Left ventricle myocardium inferior (tissue), 1 donor: ENCODE measurements at regions not wholly inside any gene's neighbourhood (a gene's known extent, or its start where the extent isn't known, plus 50 kb on each side); places are given as distances from the start of the nearest gene placed in this dataset.
"Not testable (repeated sequence)": the region's sequence is repeated elsewhere in the genome, so short reads cannot be mapped to it uniquely, and the experiment has no call there.

Experiments used
- DNase-seq: peaks from one replicate; pipeline ENCODE4 v3.0.0-alpha.2; 2020
- H3K27ac ChIP-seq: fragments of 200-600 bp; replicated peaks from 2 replicates; pipeline ENCODE4 v1.8.0; 2021
- H3K27me3 ChIP-seq: fragments of 200-600 bp; 2 replicates; pipeline ENCODE4 v1.8.0; 2021; ENCODE audit warnings: low read depth
- H3K36me3 ChIP-seq: fragments of 200-600 bp; 2 replicates; pipeline ENCODE4 v1.8.0; 2021
- H3K4me1 ChIP-seq: fragments of 200-600 bp; 2 replicates; pipeline ENCODE4 v1.8.0; 2021
- H3K4me3 ChIP-seq: fragments of 200-600 bp; 2 replicates; pipeline ENCODE4 v1.8.0; 2021; ENCODE audit warnings: mild to moderate bottlenecking, moderate library complexity
- H3K9me3 ChIP-seq: fragments of 200-600 bp; replicated peaks from 2 replicates; pipeline ENCODE4 v1.8.0; 2021
- CTCF ChIP-seq: fragments of 200-600 bp; IDR thresholded peaks from 2 replicates; pipeline ENCODE4 v1.8.0; 2021; ENCODE audit warnings: antibody characterized with exemption, mild to moderate bottlenecking, borderline replicate concordance
- intact Hi-C: fragments of 100-400 bp; cut with micrococcal nuclease; formaldehyde crosslinking; loops from one replicate; pipeline ENCODE4 v1.11.0; 2022
- donor health status: DM: no; HTN: yes; CAD: no; lungs with severe emphysema.

DNA sequence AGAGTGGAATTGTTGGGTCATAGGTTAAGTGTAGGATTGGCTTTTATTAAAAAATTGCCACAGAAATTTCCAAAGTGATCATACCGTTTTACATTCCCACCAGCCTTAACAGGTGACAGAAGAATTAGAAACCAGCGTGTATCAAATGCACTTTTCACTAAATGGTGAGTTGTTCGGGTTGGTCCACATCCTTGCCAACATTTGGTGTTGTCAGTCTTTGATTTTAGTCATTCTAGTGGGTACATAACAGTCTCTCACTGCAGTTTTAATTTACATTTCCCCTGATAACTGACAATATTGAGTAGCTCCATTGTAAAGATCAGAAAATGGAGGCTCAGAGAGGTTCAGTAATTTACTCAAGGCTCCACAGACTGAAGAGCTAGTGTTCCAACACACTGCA lies 237.8 kb upstream of the LHX5 start:
- DNase-seq: no peak
- Histone ChIP-seq H3K4me1 (no peaks in the 10 kb centered on the region), H3K27ac (no peak overlapping the region), H3K27me3 (peaks cover 74% of the 10 kb centered on the region), H3K36me3 (no peaks in the 10 kb centered on the region), H3K9me3 (peaks cover 21% of the 10 kb centered on the region), H3K4me3 (no peak overlapping the region)
- intact Hi-C loops: no loop called here
- TF ChIP-seq CTCF: no peak

DNA sequence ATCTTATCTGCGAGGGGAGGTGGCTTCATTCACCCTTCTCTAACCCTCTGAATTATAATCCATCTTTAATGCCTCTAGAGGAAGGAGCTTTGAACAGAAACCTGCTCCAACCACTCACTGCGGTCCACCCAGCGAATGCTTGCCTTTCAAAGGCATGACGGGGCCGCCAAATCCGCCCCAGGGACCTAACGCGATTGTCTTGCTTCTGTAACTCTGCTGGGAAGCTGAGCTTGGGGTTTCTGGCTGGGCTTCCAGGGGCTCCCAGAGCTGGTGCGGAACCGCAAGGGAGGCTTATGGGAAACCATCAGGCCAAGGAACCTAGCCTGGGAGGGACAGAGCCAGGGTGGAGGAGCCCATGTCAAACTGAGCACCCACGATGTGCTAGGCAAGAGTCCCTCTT lies 231.2 kb upstream of the LHX5 start:
- H3K27me3 ChIP-seq: peaks cover 82% of the 10 kb centered on the region
- no peaks in the 10 kb centered on the region for H3K36me3 ChIP-seq
- H3K9me3 ChIP-seq: no peaks in the 10 kb centered on the region
- H3K4me3 ChIP-seq: no peak overlapping the region
- no peaks in the 10 kb centered on the region for H3K4me1 ChIP-seq
- no peak overlapping the region for H3K27ac ChIP-seq
- intact Hi-C loops: no loop called here
- no peak for DNase-seq
- no peak for TF ChIP-seq CTCF

DNA sequence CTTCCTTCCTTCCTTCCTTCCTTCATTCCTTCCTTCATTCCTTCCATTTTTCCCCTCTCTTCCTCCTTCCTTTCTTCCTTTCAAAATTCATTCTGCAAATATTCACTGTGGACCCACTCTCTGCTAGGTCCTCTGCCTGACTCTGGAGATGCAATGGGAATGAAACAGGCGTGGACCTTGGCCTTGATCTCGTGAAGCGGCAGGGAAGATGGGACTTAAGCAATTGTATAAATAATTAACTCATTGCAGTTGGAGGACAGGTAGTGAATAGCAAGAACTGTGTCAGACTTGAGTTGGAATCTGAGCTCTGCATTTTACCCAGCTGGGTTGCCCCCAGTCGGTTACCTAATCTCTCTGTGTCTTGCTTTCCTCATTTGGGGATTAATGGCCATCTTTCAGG lies 230.6 kb upstream of the LHX5 start:
- no peak overlapping the region for H3K4me3 ChIP-seq
- no peaks in the 10 kb centered on the region for H3K4me1 ChIP-seq
- no peak for TF ChIP-seq CTCF
- peaks cover 88% of the 10 kb centered on the region for H3K27me3 ChIP-seq
- H3K27ac ChIP-seq: no peak overlapping the region
- no peaks in the 10 kb centered on the region for H3K36me3 ChIP-seq
- no peaks in the 10 kb centered on the region for H3K9me3 ChIP-seq
- intact Hi-C loops: no loop called here
- DNase-seq: no peak

- intact Hi-C loops: no loop called here
- no peaks in the 10 kb centered on the region for H3K4me1 ChIP-seq
Measured at GRCh38 chr12:113700943-113701342, 229.3 kb upstream of the LHX5 start.

DNA sequence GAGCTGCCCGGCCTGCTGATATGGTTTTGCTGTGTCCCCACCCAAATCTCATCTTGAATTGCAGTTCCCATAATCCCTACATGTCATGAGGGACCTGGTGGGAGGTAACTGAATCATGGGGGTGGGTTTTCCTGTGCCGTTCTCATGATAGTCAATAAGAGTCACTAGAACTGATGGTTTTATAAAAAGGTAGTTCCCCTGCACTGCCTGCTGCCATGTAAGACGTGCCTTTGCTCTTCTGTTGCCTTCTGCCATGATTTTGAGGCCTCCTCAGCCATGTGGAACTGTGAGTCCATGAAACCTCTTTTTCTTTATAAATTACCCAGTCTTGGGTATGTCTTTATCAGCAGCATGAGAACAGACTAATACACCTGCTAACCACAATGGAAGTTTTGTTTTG lies 228.3 kb upstream of the LHX5 start:
- H3K9me3 ChIP-seq, H3K27ac ChIP-seq, H3K4me3 ChIP-seq, intact Hi-C loops, DNase-seq, H3K4me1 ChIP-seq, H3K36me3 ChIP-seq: not testable (repeated sequence)
- peaks cover 90% of the 10 kb centered on the region for H3K27me3 ChIP-seq

More at GRCh38 chr12:113700943-113701342, 229.3 kb upstream of the LHX5 start:
- no peak for DNase-seq
- Histone ChIP-seq H3K27me3 (peaks cover 90% of the 10 kb centered on the region), H3K4me3 (no peak overlapping the region), H3K9me3 (no peaks in the 10 kb centered on the region), H3K36me3 (no peaks in the 10 kb centered on the region), H3K27ac (no peak overlapping the region)
- no peak for TF ChIP-seq CTCF

DNA sequence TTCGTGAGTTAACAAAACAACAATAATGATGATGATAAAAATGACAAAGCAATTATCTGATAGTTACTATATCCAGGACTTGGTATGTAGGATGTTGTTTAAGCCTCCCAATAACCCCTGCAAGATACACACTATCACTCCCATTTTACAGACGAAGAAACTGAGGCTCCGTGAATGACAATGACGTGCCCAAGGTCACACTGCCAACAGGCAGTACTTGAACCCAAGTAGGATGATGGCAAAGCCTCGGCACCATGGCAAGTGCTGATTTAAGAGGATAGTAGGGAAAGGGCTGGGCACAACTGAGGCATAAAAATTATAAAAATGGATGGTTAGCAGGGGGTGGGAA lies 226.8 kb upstream of the LHX5 start:
- Histone ChIP-seq H3K4me1 (no peaks in the 10 kb centered on the region), H3K36me3 (no peaks in the 10 kb centered on the region), H3K9me3 (no peaks in the 10 kb centered on the region), H3K27me3 (peaks cover 90% of the 10 kb centered on the region), H3K4me3 (no peak overlapping the region), H3K27ac (no peak overlapping the region)
- no peak for DNase-seq
- intact Hi-C loops: no loop called here
- TF ChIP-seq CTCF: no peak
